ENCODE measurements at regions not wholly inside any gene's neighbourhood (a gene's known extent, or its start where the extent isn't known, plus 50 kb on each side); places are given as distances from the start of the nearest gene placed in this dataset.

GRCh38 chr5:86865256-86865785 is 247.6 kb downstream of the COX7C start:
- DNase-seq (ENCODE audit: low spot score): no peak
- intact Hi-C loops (cut with DNase I): no loop called here

- intact Hi-C loops (cut with DNase I): no loop called here
- no peak for DNase-seq (ENCODE audit: low spot score)
These were observed 248.3 kb downstream of the COX7C start for GRCh38 chr5:86866036-86866435.

- intact Hi-C loops (cut with DNase I): no loop called here
- no peak for DNase-seq (ENCODE audit: low spot score)
These were observed 251.5 kb downstream of the COX7C start for GRCh38 chr5:86869268-86869667.

- no peak for DNase-seq (ENCODE audit: low spot score)
- intact Hi-C loops (cut with DNase I): no loop called here
These were observed 257.8 kb downstream of the COX7C start for GRCh38 chr5:86875539-86875938.

- DNase-seq (ENCODE audit: low spot score): no peak
- intact Hi-C loops (cut with DNase I): no loop called here
These were observed 260.5 kb downstream of the COX7C start for GRCh38 chr5:86878250-86878649.

GRCh38 chr5:86879086-86879485 is 261.3 kb downstream of the COX7C start:
- intact Hi-C loops (cut with DNase I): no loop called here
- no peak for DNase-seq (ENCODE audit: low spot score)

- intact Hi-C loops (cut with DNase I): loop anchor here (2.0 to 5.0 kb wide), 2 partner anchors 88 to 132 kb away; no protein-coding TSS in a partner anchor
- no peak for DNase-seq (ENCODE audit: low spot score)
These were observed 262.6 kb downstream of the COX7C start for GRCh38 chr5:86880344-86880743.

GRCh38 chr5:86880785-86881492 is 263.2 kb downstream of the COX7C start:
- intact Hi-C loops (cut with DNase I): loop anchor here (2.0 to 5.0 kb wide), 2 partner anchors 88 to 131 kb away; no protein-coding TSS in a partner anchor
- no peak for DNase-seq (ENCODE audit: low spot score)

- intact Hi-C loops (cut with DNase I): loop anchor here (2.0 to 5.0 kb wide), 2 partner anchors 87 to 131 kb away; no protein-coding TSS in a partner anchor
- DNase-seq (ENCODE audit: low spot score): no peak
These were observed 263.9 kb downstream of the COX7C start for GRCh38 chr5:86881493-86882090.

GRCh38 chr5:86884608-86885007 is 266.9 kb downstream of the COX7C start:
- no peak for DNase-seq (ENCODE audit: low spot score)
- intact Hi-C loops (cut with DNase I): loop anchor here (5.0 kb wide), 1 partner anchor 128 kb away; no protein-coding TSS in a partner anchor

- no peak for DNase-seq (ENCODE audit: low spot score)
- intact Hi-C loops (cut with DNase I): no loop called here
These were observed 267.3 kb downstream of the COX7C start for GRCh38 chr5:86885011-86885410.

- intact Hi-C loops (cut with DNase I): no loop called here
- DNase-seq (ENCODE audit: low spot score): no peak
These were observed 267.9 kb downstream of the COX7C start for GRCh38 chr5:86885489-86886230.

GRCh38 chr5:86890375-86890774 is 272.6 kb downstream of the COX7C start:
- no peak for DNase-seq (ENCODE audit: low spot score)
- intact Hi-C loops (cut with DNase I): no loop called here

- intact Hi-C loops (cut with DNase I): no loop called here
- DNase-seq (ENCODE audit: low spot score): no peak
These were observed 276.3 kb downstream of the COX7C start for GRCh38 chr5:86894056-86894455.

GRCh38 chr5:86896916-86897315 is 279.2 kb downstream of the COX7C start:
- no peak for DNase-seq (ENCODE audit: low spot score)
- intact Hi-C loops (cut with DNase I): no loop called here

- intact Hi-C loops (cut with DNase I): no loop called here
- no peak for DNase-seq (ENCODE audit: low spot score)
These were observed 291.9 kb downstream of the COX7C start for GRCh38 chr5:86909418-86910295.

- DNase-seq (ENCODE audit: low spot score): no peak
- intact Hi-C loops (cut with DNase I): no loop called here
These were observed 299.4 kb downstream of the COX7C start for GRCh38 chr5:86917117-86917579.

GRCh38 chr5:86918246-86918645 is 300.5 kb downstream of the COX7C start:
- no peak for DNase-seq (ENCODE audit: low spot score)
- intact Hi-C loops (cut with DNase I): no loop called here

GRCh38 chr5:86926033-86926432 is 308.3 kb downstream of the COX7C start:
- no peak for DNase-seq (ENCODE audit: low spot score)
- intact Hi-C loops (cut with DNase I): no loop called here

Measured in cardiac septum (tissue), 1 donor.